Smooth muscle cell (in vitro differentiated cells): ENCODE measurements at regions not wholly inside any gene's neighbourhood (a gene's known extent, or its start where the extent isn't known, plus 50 kb on each side); places are given as distances from the start of the nearest gene placed in this dataset.

ENCODE experiments used
- DNase-seq: peaks from one replicate; lab custom pipeline; 2025; ENCODE audit not compliant: unreplicated experiment; lab: John Stamatoyannopoulos, UW
- H2AFZ ChIP-seq: fragments of 200-600 bp; sonication (generic); 2 replicates; pipeline ENCODE4 v1.6.0; 2016; ENCODE audit warnings: antibody characterized with exemption, low read depth, mild to moderate bottlenecking
- H3F3A ChIP-seq: fragments of 200-600 bp; sonication (generic); 2 replicates; pipeline ENCODE4 v1.6.0; 2017; ENCODE audit warnings: antibody characterized with exemption, low read depth
- H3K27ac ChIP-seq: fragments of 200-600 bp; sonication (generic); 2 replicates; pipeline ENCODE4 v1.5.1; 2016; ENCODE audit warnings: low read depth, mild to moderate bottlenecking
- H3K27me3 ChIP-seq: fragments of 200-600 bp; sonication (generic); 2 replicates; pipeline ENCODE4 v1.6.1; 2016; ENCODE audit warnings: low read depth, mild to moderate bottlenecking
- H3K36me3 ChIP-seq: fragments of 200-600 bp; sonication (generic); 2 replicates; pipeline ENCODE4 v1.5.1; 2016; ENCODE audit warnings: low read depth
- H3K4me1 ChIP-seq: fragments of 200-600 bp; sonication (generic); 2 replicates; pipeline ENCODE4 v1.5.1; 2016; ENCODE audit warnings: low read depth
- H3K4me2 ChIP-seq: fragments of 200-600 bp; sonication (generic); 2 replicates; pipeline ENCODE4 v1.6.0; 2016; ENCODE audit warnings: mild to moderate bottlenecking
- H3K4me3 ChIP-seq: fragments of 200-600 bp; sonication (generic); 2 replicates; pipeline ENCODE4 v1.5.1; 2016; ENCODE audit warnings: mild to moderate bottlenecking
- H3K79me2 ChIP-seq: fragments of 200-600 bp; sonication (generic); 2 replicates; pipeline ENCODE4 v1.6.0; 2016; ENCODE audit warnings: low read depth, mild to moderate bottlenecking
- H3K9ac ChIP-seq: fragments of 200-600 bp; sonication (generic); 2 replicates; pipeline ENCODE4 v1.6.0; 2016; ENCODE audit warnings: low read depth
- H3K9me3 ChIP-seq: fragments of 200-600 bp; sonication (generic); replicated peaks from 2 replicates; pipeline ENCODE4 v1.5.1; 2016; ENCODE audit warnings: low read depth
- H4K20me1 ChIP-seq: fragments of 200-600 bp; sonication (generic); 2 replicates; pipeline ENCODE4 v1.6.0; 2016; ENCODE audit warnings: low read depth
- CTCF ChIP-seq: fragments of 200-600 bp; sonication (generic); IDR thresholded peaks from 2 replicates; pipeline ENCODE4 v1.5.1; 2017; ENCODE audit warnings: borderline replicate concordance, mild to moderate bottlenecking, antibody characterized with exemption; ENCODE audit not compliant: insufficient read depth, poor library complexity, severe bottlenecking
- WGBS: methylation state at CpG from one replicate; pipeline ENCODE4 v1.1.7; 2016; ENCODE audit warnings: low lambda C conversion rate; 5-methylcytosine and 5-hydroxymethylcytosine counted together

- no peaks in the 10 kb centered on the region for H3K36me3 ChIP-seq
- no peaks in the 10 kb centered on the region for H3K79me2 ChIP-seq
- no peak overlapping the region for H3K4me2 ChIP-seq
- TF ChIP-seq CTCF: no peak
- peaks cover 8% of the 10 kb centered on the region for H3K4me1 ChIP-seq
- H4K20me1 ChIP-seq: no peaks in the 10 kb centered on the region
- 83% methylated on average over 1 of the region's 1 CpG for WGBS
- H3K4me3 ChIP-seq: no peak overlapping the region
- no peak overlapping the region for H2AFZ ChIP-seq
- H3K9ac ChIP-seq: no peak overlapping the region
- H3K27ac ChIP-seq: no peak overlapping the region
- no peaks in the 10 kb centered on the region for H3K27me3 ChIP-seq
- DNase-seq: no peak
- no peaks in the 10 kb centered on the region for H3K9me3 ChIP-seq
- no peaks in the 10 kb centered on the region for H3F3A ChIP-seq
These were observed 151.6 kb upstream of the VSTM2A start for GRCh38 chr7:54390565-54390964.

GRCh38 chr7:54392935-54393334 lies 149.2 kb upstream of the VSTM2A start:
- no peak overlapping the region for H2AFZ ChIP-seq
- H3K9me3 ChIP-seq: no peaks in the 10 kb centered on the region
- H3F3A ChIP-seq: no peaks in the 10 kb centered on the region
- no peak overlapping the region for H3K9ac ChIP-seq
- no peaks in the 10 kb centered on the region for H3K36me3 ChIP-seq
- no peak overlapping the region for H3K4me3 ChIP-seq
- WGBS: 88% methylated on average over 2 of the region's 2 CpGs
- peaks cover 8% of the 10 kb centered on the region for H3K4me1 ChIP-seq
- DNase-seq: no peak
- no peak for TF ChIP-seq CTCF
- no peak overlapping the region for H3K27ac ChIP-seq
- H3K4me2 ChIP-seq: no peak overlapping the region
- no peaks in the 10 kb centered on the region for H3K27me3 ChIP-seq
- H4K20me1 ChIP-seq: no peaks in the 10 kb centered on the region
- H3K79me2 ChIP-seq: no peaks in the 10 kb centered on the region

GRCh38 chr7:54394834-54395233 lies 147.3 kb upstream of the VSTM2A start:
- no peaks in the 10 kb centered on the region for H4K20me1 ChIP-seq
- no peaks in the 10 kb centered on the region for H3K79me2 ChIP-seq
- DNase-seq: no peak
- H3K36me3 ChIP-seq: no peaks in the 10 kb centered on the region
- TF ChIP-seq CTCF: no peak
- H3K4me1 ChIP-seq: peaks cover 8% of the 10 kb centered on the region
- no peaks in the 10 kb centered on the region for H3K9me3 ChIP-seq
- no peak overlapping the region for H2AFZ ChIP-seq
- no peak overlapping the region for H3K27ac ChIP-seq
- WGBS: 79% methylated on average over 4 of the region's 4 CpGs
- H3K4me3 ChIP-seq: no peak overlapping the region
- no peaks in the 10 kb centered on the region for H3K27me3 ChIP-seq
- H3K9ac ChIP-seq: no peak overlapping the region
- H3K4me2 ChIP-seq: no peak overlapping the region
- no peaks in the 10 kb centered on the region for H3F3A ChIP-seq

GRCh38 chr7:54397836-54398612 lies 144.2 kb upstream of the VSTM2A start:
- Histone ChIP-seq H2AFZ (no peak overlapping the region), H3K4me2 (no peak overlapping the region), H3K4me3 (no peak overlapping the region), H3K27ac (no peak overlapping the region), H3K36me3 (no peaks in the 10 kb centered on the region), H3K27me3 (no peaks in the 10 kb centered on the region), H3K9me3 (no peaks in the 10 kb centered on the region), H3F3A (no peaks in the 10 kb centered on the region), H4K20me1 (no peaks in the 10 kb centered on the region), H3K9ac (no peak overlapping the region), H3K79me2 (no peaks in the 10 kb centered on the region), H3K4me1 (peaks cover 8% of the 10 kb centered on the region)
- DNase-seq: no peak
- no peak for TF ChIP-seq CTCF
- WGBS: 90% methylated on average over 6 of the region's 6 CpGs
